SK-N-MC (cell line): ENCODE measurements at regions not wholly inside any gene's neighbourhood (a gene's known extent, or its start where the extent isn't known, plus 50 kb on each side); places are given as distances from the start of the nearest gene placed in this dataset.
"Not testable (repeated sequence)": the region's sequence is repeated elsewhere in the genome, so short reads cannot be mapped to it uniquely, and the experiment has no call there.

Experiments used
- DNase-seq: peaks from one replicate; pipeline ENCODE4 v3.0.0-alpha.2; 2011; ENCODE audit warnings: low read depth, low spot score
- H3K27ac ChIP-seq: fragments of 200-600 bp; sonication (generic); 2 replicates; pipeline ENCODE4 v1.5.1; 2016; ENCODE audit warnings: mixed run types
- H3K36me3 ChIP-seq: fragments of 200-600 bp; sonication (generic); 2 replicates; pipeline ENCODE4 v1.6.1; 2017; ENCODE audit warnings: antibody characterized with exemption, low read length, mixed read lengths; ENCODE audit not compliant: insufficient read depth
- H3K4me3 ChIP-seq: fragments of 200-600 bp; sonication (generic); 2 replicates; pipeline ENCODE4 v1.5.1; 2016
- H3K9ac ChIP-seq: fragments of 200-600 bp; sonication (generic); 2 replicates; pipeline ENCODE4 v1.8.0; 2017; ENCODE audit warnings: mixed run types, mixed read lengths; ENCODE audit not compliant: insufficient read length
- H3K9me3 ChIP-seq: fragments of 200-600 bp; sonication (generic); 2 replicates; pipeline ENCODE4 v1.6.1; 2017; ENCODE audit warnings: low read depth, mild to moderate bottlenecking, antibody characterized with exemption, low read length, moderate library complexity, mixed read lengths
- EZH2 ChIP-seq: fragments of 200-600 bp; sonication (generic); IDR thresholded peaks from one replicate; pipeline ENCODE4 v1.6.1; 2017; ENCODE audit warnings: antibody characterized with exemption
- FOXP2 ChIP-seq: optimal IDR thresholded peaks from 2 replicates; pipeline ENCODE3; 2011; ENCODE audit warnings: mild to moderate bottlenecking, moderate library complexity; ENCODE audit not compliant: insufficient read depth; ENCODE audit errors: extremely low read length, control extremely low read depth
- POLR2AphosphoS5 ChIP-seq: IDR thresholded peaks from 2 replicates; pipeline ENCODE4 v1.6.1; 2012; ENCODE audit warnings: mild to moderate bottlenecking, low read depth, low read length, borderline replicate concordance

DNA sequence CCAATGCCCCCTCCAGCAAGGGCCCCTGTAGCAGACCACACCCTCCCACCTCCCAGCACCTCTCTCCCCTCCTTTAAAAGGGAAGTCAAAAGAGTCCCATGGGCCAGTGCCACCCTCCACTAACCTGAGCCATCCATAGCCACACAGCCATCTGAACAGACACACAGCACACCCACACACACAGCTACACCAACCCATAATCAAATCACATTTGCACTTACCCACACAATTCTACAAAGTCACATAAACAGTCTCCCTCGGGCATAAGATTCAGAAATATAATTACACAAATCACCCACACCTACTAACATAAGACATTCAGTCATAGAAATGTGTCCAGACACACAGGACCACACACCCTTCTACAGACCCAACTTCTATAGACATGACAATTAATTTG is 96.3 kb downstream of the HIF1AN start:
- TF ChIP-seq POLR2AphosphoS5 (no peak), EZH2 (no peak), FOXP2 (no peak)
- no peak overlapping the region for H3K4me3 ChIP-seq
- H3K9me3 ChIP-seq, result no peaks in the 10 kb centered on the region
- no peaks in the 10 kb centered on the region for H3K36me3 ChIP-seq
- no peak for DNase-seq
- H3K9ac ChIP-seq, result no peak overlapping the region
- no peak overlapping the region for H3K27ac ChIP-seq

DNA sequence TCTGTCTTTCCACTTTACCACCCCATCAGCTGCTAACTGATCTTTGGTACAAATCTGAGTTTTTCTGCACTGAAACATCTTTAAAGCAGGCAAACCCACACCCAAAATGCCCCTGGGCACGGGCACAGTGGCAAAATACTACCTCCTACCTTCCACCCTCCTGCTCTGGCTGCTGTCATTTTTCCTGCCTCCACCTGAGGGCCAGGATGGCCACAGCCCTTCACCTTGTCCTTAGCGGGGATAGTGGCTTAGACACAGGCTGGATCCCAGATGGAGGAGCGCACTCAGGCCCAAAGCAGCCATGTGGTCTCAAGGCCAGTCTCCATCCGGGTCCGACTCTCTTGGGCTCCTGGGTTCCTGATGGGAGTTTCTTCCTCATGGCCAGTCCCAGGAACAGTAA is 98.3 kb downstream of the HIF1AN start:
- DNase-seq, result no peak
- Histone ChIP-seq H3K27ac (no peak overlapping the region), H3K9me3 (no peaks in the 10 kb centered on the region), H3K36me3 (no peaks in the 10 kb centered on the region), H3K9ac (no peak overlapping the region), H3K4me3 (no peak overlapping the region)
- TF ChIP-seq FOXP2 (no peak), EZH2 (no peak), POLR2AphosphoS5 (no peak)

DNA sequence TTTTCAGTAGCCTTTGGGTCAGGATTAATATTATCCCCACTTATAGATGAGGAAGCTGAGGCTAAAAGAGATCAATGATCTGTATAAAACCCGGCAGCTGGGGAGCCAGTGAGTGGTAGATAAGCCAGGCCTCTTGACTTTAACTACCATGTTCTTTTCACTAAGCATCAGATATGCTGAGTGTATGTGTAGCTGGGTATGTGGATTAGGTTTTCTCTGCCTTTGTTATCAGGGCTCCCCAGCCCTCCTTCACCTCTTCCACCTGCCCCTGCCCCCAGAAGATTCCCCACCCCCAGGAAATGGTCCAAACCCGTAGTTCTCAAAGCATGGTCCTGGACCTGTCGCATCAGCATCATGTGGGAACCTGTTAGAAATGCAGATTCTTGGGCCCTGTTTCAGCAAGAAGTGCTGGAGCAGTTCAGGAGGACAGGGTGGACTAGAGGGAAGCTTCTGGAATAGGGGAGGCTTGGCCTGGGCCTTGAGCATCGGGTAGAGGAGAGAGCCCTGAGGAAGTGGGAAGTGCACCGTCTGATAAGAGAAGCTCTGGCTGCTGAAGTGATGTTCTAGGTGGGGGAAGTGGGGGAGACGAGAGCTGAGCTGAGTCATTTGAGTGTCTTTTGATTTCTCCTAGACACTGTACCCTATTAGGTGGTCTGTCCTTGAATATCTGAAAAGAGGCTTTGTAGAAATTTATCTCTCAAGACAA is 101.3 kb downstream of the HIF1AN start:
- H3K27ac ChIP-seq, result no peak overlapping the region
- no peak for DNase-seq
- no peaks in the 10 kb centered on the region for H3K36me3 ChIP-seq
- TF ChIP-seq EZH2 (no peak), FOXP2 (no peak), POLR2AphosphoS5 (no peak)
- no peaks in the 10 kb centered on the region for H3K9me3 ChIP-seq
- no peak overlapping the region for H3K9ac ChIP-seq
- no peak overlapping the region for H3K4me3 ChIP-seq

DNA sequence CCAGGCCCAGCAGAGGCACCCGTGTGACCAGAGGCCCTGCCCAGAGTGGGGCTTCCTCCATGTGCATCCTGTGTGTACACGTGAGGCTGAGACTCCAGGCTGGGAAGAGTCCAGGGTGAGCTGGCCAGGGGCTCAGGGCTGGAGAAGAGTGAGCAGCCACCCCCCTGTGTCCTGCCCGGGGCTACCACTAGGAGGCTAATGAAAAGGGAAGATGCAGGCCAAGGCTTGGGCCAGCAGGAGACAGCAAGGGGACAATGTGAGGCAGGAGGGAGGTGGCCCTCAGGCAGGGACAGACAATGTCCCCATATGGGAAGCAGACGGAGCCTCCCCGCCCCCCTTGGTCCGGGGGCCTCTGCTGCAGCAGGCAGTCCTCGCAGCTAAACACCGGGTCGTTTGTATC is 102.0 kb downstream of the HIF1AN start:
- H3K9me3 ChIP-seq, result no peaks in the 10 kb centered on the region
- no peak for DNase-seq
- no peak overlapping the region for H3K27ac ChIP-seq
- H3K36me3 ChIP-seq, result no peaks in the 10 kb centered on the region
- TF ChIP-seq FOXP2, result no peak
- no peak for TF ChIP-seq POLR2AphosphoS5
- TF ChIP-seq EZH2, result no peak
- H3K4me3 ChIP-seq, result no peak overlapping the region
- no peak overlapping the region for H3K9ac ChIP-seq

DNA sequence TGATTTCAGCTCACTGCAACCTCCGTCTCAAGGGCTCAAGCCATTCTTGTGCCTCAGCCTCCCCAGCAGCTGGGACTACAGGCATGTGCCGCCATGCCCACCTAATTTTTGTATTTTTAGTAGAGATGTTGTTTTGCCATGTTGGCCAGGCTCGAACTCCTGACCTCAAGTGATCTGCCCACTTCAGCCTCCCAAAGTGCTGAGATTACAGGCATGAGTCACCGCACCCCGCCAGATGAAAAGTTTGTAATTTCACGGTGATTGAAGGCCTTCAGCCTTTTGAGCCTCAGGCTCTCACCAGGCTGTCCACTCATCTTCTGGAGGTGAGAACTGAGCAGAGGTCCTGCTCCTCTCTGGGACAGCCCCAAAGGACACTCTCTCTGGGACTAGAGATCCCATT is 103.2 kb downstream of the HIF1AN start:
- DNase-seq, H3K4me3 ChIP-seq, H3K27ac ChIP-seq, H3K36me3 ChIP-seq, H3K9me3 ChIP-seq, H3K9ac ChIP-seq: not testable (repeated sequence)

DNA sequence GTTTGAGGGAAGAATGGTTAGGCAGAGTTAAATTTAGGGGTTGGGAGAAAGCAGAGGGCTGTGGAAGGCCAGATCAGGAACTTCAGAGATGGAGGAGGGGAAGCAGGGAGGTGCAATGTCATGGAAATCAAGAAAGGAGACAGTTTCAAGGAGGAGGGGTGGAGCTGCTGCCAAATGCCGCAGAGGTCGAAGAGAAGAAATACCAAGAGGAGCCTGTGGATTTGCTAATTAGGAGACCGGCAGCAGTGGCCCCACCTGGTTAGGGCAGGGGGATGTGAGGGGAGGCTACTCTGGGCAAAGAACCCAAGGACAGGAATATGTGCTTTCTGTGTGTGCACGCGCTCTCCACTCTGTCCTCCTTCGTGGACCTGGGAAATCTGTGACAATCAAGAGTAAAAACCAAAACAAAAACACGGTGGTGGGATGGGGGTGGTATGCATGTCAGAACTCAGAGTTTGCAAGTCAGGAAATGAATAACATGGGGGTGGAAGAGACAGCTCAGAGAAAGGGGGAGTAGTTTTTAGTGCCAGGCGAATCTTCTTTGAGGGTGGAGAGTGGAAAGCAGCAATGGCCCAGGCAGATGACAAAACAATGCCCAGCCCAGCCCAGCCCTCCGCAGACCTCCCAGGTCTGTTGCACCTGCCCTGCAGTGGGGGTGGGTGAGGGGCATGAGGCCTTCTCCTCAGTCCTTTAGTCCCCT is 102.9 kb upstream of the PAX2 start:
- Histone ChIP-seq H3K36me3 (no peaks in the 10 kb centered on the region), H3K9ac (no peak overlapping the region), H3K27ac (no peak overlapping the region), H3K9me3 (no peaks in the 10 kb centered on the region), H3K4me3 (no peak overlapping the region)
- no peak for TF ChIP-seq POLR2AphosphoS5
- TF ChIP-seq EZH2, result no peak
- no peak for TF ChIP-seq FOXP2
- no peak for DNase-seq

DNA sequence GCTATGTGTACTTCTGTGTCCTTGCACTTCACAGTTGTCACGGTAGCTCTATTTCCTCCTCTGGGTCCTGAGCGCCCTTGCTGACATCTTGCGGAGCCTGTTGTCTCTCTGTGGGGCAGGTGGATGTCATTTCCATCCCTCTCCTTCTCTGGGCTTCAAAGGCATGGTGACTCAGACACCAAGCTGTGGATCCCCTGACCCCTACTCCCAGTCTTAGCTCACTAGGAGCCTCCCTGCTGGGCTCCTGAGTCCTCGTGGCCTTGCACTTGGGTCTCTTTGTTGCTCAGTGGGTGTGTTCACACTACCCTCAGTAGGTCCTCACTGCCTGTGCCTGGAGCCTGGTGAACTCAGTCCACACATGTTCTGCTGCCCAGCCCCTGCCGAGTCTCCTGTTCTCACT is 100.3 kb upstream of the PAX2 start:
- Histone ChIP-seq H3K4me3 (no peak overlapping the region), H3K9me3 (no peaks in the 10 kb centered on the region), H3K36me3 (no peaks in the 10 kb centered on the region), H3K27ac (no peak overlapping the region), H3K9ac (no peak overlapping the region)
- DNase-seq, result no peak
- TF ChIP-seq EZH2, result no peak
- TF ChIP-seq POLR2AphosphoS5, result no peak

DNA sequence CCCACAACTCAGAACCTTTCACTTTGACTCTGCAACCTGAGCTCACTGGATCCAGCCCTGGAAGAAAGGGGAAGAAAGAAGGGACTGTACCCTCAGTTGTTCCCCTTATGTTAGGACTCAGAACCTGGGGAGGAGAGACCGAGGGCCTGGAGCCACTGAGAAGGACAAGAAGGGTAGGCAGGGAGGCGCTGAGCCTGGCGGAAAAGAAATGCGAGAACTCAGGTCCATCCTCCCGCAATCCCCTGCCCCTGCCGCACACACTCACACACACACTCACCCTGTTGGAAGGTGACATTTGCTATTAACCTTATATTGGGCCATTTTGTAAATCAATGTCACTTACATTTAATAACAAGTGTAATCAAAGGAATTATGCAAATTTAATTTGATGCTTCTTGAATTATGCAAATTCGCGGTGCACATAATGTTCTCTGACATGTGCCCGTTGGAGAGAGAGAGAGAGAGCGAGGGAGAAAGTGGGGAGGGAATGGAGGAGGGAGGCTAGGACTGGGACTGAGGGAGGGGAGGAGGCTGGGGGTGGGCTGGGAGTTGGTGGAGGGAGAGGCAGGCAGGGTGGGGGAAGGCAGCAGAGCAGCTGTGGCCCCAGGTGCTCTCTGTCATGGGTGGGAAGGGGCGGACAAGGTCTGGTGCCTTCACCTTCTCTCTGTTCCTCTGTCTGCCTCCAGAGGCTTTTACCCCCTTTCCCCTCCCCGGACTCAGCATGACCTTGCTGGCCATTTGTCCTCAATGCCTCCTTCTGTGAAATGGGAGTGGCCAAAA is 99.6 kb upstream of the PAX2 start:
- no peaks in the 10 kb centered on the region for H3K36me3 ChIP-seq
- no peak overlapping the region for H3K9ac ChIP-seq
- TF ChIP-seq EZH2, result no peak
- no peak for TF ChIP-seq FOXP2
- TF ChIP-seq POLR2AphosphoS5, result no peak
- no peaks in the 10 kb centered on the region for H3K9me3 ChIP-seq
- no peak for DNase-seq
- no peak overlapping the region for H3K4me3 ChIP-seq
- no peak overlapping the region for H3K27ac ChIP-seq

DNA sequence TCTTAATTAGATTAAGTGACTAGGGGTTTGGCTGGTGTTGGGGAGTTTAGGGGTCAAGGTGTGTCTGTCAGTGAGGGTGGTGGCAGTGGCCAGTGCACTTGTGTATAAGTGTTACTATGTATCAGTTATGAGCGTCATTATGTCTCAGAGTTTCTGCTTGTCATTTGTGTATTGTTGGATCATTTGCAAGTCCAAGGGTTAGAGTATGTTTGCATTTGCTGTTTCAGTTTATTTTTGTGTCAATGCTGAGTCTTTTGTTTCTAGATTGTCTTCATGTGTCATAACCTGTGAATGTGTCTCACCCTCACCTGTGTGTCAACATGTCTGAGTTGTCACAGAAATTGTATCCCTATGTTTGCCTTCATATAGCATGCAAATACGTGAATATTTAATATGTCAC is 97.5 kb upstream of the PAX2 start:
- no peak for TF ChIP-seq POLR2AphosphoS5
- TF ChIP-seq FOXP2, result no peak
- TF ChIP-seq EZH2, result no peak
- H3K9ac ChIP-seq, result no peak overlapping the region
- no peaks in the 10 kb centered on the region for H3K9me3 ChIP-seq

More for the DNA sequence above, 97.5 kb upstream of the PAX2 start:
- Histone ChIP-seq H3K4me3 (no peak overlapping the region), H3K27ac (no peak overlapping the region), H3K36me3 (no peaks in the 10 kb centered on the region)
- no peak for DNase-seq
